ENCODE measurements at regions not wholly inside any gene's neighbourhood (a gene's known extent, or its start where the extent isn't known, plus 50 kb on each side); places are given as distances from the start of the nearest gene placed in this dataset.

GRCh38 chr1:183735069-183735860 lies 69.7 kb upstream of the RGL1 start:
- no peak overlapping the region for H3K4me3 ChIP-seq (ENCODE audit: control insufficient read depth in 2 of 3, extremely low read depth in 1 of 3, insufficient read depth in 2 of 3, low read depth in 1 of 3, low read length in 3 of 3)
- H3K9me3 ChIP-seq (ENCODE audit: control insufficient read depth, low read depth, low read length): no peaks in the 10 kb centered on the region
- TF ChIP-seq, protein P1, sequence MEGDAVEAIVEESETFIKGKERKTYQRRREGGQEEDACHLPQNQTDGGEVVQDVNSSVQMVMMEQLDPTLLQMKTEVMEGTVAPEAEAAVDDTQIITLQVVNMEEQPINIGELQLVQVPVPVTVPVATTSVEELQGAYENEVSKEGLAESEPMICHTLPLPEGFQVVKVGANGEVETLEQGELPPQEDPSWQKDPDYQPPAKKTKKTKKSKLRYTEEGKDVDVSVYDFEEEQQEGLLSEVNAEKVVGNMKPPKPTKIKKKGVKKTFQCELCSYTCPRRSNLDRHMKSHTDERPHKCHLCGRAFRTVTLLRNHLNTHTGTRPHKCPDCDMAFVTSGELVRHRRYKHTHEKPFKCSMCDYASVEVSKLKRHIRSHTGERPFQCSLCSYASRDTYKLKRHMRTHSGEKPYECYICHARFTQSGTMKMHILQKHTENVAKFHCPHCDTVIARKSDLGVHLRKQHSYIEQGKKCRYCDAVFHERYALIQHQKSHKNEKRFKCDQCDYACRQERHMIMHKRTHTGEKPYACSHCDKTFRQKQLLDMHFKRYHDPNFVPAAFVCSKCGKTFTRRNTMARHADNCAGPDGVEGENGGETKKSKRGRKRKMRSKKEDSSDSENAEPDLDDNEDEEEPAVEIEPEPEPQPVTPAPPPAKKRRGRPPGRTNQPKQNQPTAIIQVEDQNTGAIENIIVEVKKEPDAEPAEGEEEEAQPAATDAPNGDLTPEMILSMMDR (optimal IDR thresholded peaks at IDR 0.05 in 1 of 3, IDR thresholded peaks at IDR 0.05 in 1 of 3, conservative IDR thresholded peaks at IDR 0.05 in 1 of 3; ENCODE audit: extremely low read depth in 1 of 3, insufficient read depth in 2 of 3, low read length in 3 of 3): no peak
- TF ChIP-seq EZH2 (IDR thresholded peaks at IDR 0.05; ENCODE audit: low read length): no peak
- no peaks in the 10 kb centered on the region for H4K20me1 ChIP-seq (ENCODE audit: control insufficient read depth, extremely low read depth, insufficient read depth, low read length)
- dilution Hi-C loops (cut with MboI; ENCODE audit: extremely low pct_ligation_motif_present, low sequenced_read_pairs): no loop called here
- no peak overlapping the region for H2AFZ ChIP-seq (ENCODE audit: control insufficient read depth, low read length)
- H3K4me2 ChIP-seq (ENCODE audit: control insufficient read depth, extremely low read depth, insufficient read depth, low read depth, low read length): no peak overlapping the region
- no peaks in the 10 kb centered on the region for H3K27me3 ChIP-seq (ENCODE audit: control insufficient read depth, extremely low read depth, insufficient read depth, low read length)
- DNase-seq (ENCODE audit: low read depth, low spot score) (no peak), FAIRE-seq (no peak)
- H3K9me1 ChIP-seq (ENCODE audit: control insufficient read depth, extremely low read depth, insufficient read depth, low read length): no peaks in the 10 kb centered on the region
- no peaks in the 10 kb centered on the region for H3K4me1 ChIP-seq (ENCODE audit: control insufficient read depth, extremely low read depth, insufficient read depth, low read length)
- H3K79me2 ChIP-seq (ENCODE audit: control insufficient read depth, insufficient read depth, low read length): no peaks in the 10 kb centered on the region
- no peaks in the 10 kb centered on the region for H3K36me3 ChIP-seq (ENCODE audit: control insufficient read depth in 2 of 2, extremely low read depth in 1 of 2, insufficient read depth in 2 of 2, low read length in 2 of 2)
- H3K27ac ChIP-seq (ENCODE audit: control insufficient read depth, insufficient read depth, low read length): no peak overlapping the region
- no peak overlapping the region for H3K9ac ChIP-seq (ENCODE audit: control insufficient read depth, extremely low read depth, insufficient read depth, low read length)

GRCh38 chr1:183734543-183735036 lies 70.3 kb upstream of the RGL1 start:
- Histone ChIP-seq H3K36me3 (ENCODE audit: control insufficient read depth in 2 of 2, extremely low read depth in 1 of 2, insufficient read depth in 2 of 2, low read length in 2 of 2) (no peaks in the 10 kb centered on the region), H3K79me2 (ENCODE audit: control insufficient read depth, insufficient read depth, low read length) (no peaks in the 10 kb centered on the region), H3K9ac (ENCODE audit: control insufficient read depth, extremely low read depth, insufficient read depth, low read length) (no peak overlapping the region), H3K9me1 (ENCODE audit: control insufficient read depth, extremely low read depth, insufficient read depth, low read length) (no peaks in the 10 kb centered on the region), H3K27ac (ENCODE audit: control insufficient read depth, insufficient read depth, low read length) (no peak overlapping the region), H3K27me3 (ENCODE audit: control insufficient read depth, extremely low read depth, insufficient read depth, low read length) (no peaks in the 10 kb centered on the region), H3K4me3 (ENCODE audit: control insufficient read depth in 2 of 3, extremely low read depth in 1 of 3, insufficient read depth in 2 of 3, low read depth in 1 of 3, low read length in 3 of 3) (no peak overlapping the region), H4K20me1 (ENCODE audit: control insufficient read depth, extremely low read depth, insufficient read depth, low read length) (no peaks in the 10 kb centered on the region), H3K4me2 (ENCODE audit: control insufficient read depth, extremely low read depth, insufficient read depth, low read depth, low read length) (no peak overlapping the region), H3K4me1 (ENCODE audit: control insufficient read depth, extremely low read depth, insufficient read depth, low read length) (no peaks in the 10 kb centered on the region), H3K9me3 (ENCODE audit: control insufficient read depth, low read depth, low read length) (no peaks in the 10 kb centered on the region), H2AFZ (ENCODE audit: control insufficient read depth, low read length) (no peak overlapping the region)
- no peak for DNase-seq (ENCODE audit: low read depth, low spot score)
- dilution Hi-C loops (cut with MboI; ENCODE audit: extremely low pct_ligation_motif_present, low sequenced_read_pairs): no loop called here
- TF ChIP-seq EZH2 (IDR thresholded peaks at IDR 0.05; ENCODE audit: low read length): no peak
- TF ChIP-seq, protein P1 (optimal IDR thresholded peaks at IDR 0.05 in 1 of 3, IDR thresholded peaks at IDR 0.05 in 1 of 3, conservative IDR thresholded peaks at IDR 0.05 in 1 of 3; ENCODE audit: extremely low read depth in 1 of 3, insufficient read depth in 2 of 3, low read length in 3 of 3): no peak
- FAIRE-seq: no peak

Measured in keratinocyte (primary cell).